Stimulated activated naive CD8-positive, alpha-beta T cell treated with anti-CD3 and anti-CD28 coated beads, Interleukin-15, amount 100 ng/mL, for 72 hours (primary cell): ENCODE measurements at regions not wholly inside any gene's neighbourhood (a gene's known extent, or its start where the extent isn't known, plus 50 kb on each side); places are given as distances from the start of the nearest gene placed in this dataset.
"Not testable (repeated sequence)": the region's sequence is repeated elsewhere in the genome, so short reads cannot be mapped to it uniquely, and the experiment has no call there.

Experiments used
- ATAC-seq: fragments of 150-1000 bp; cut with Tn5 transposase; 2 replicates; pipeline ENCODE4 v1.10.0; 2021; ENCODE audit warnings: mild to moderate bottlenecking, moderate library complexity
- DNase-seq, 2 donors: peaks; one replicate each; pipeline ENCODE4 v3.0.0; 2021 to 2022
- H3K27ac Mint-ChIP-seq, 2 donors: one replicate each; pipeline ENCODE4 v1.8.0; 2022; ENCODE audit warnings: mild to moderate bottlenecking in 2 of 2, mixed read lengths in 2 of 2, moderate library complexity in 2 of 2
- H3K27me3 Mint-ChIP-seq: one replicate; pipeline ENCODE4 v1.8.0; 2022; ENCODE audit warnings: mixed read lengths
- H3K4me1 Mint-ChIP-seq: one replicate; pipeline ENCODE4 v1.8.0; 2022; ENCODE audit warnings: mild to moderate bottlenecking, mixed read lengths
- H3K4me3 Mint-ChIP-seq, 2 donors: one replicate each; pipeline ENCODE4 v1.8.0; 2022; ENCODE audit warnings: mild to moderate bottlenecking in 2 of 2, mixed read lengths in 2 of 2, moderate library complexity in 1 of 2
- H3K9me3 Mint-ChIP-seq, 2 donors: one replicate each; pipeline ENCODE4 v1.8.0; 2022; ENCODE audit warnings: mixed read lengths in 2 of 2

GRCh38 chr12:25365340-25365730 is 114.6 kb upstream of the KRAS start:
- Mint-ChIP-seq H3K9me3 (no peaks in the 10 kb centered on the region), H3K4me3 (peak overlapping the region; percentile 74 to 81), H3K27ac (peak overlapping the region in 1 of 2 donors; percentile 62), H3K27me3 (no peaks in the 10 kb centered on the region), H3K4me1 (peaks cover 17% of the 10 kb centered on the region)
- DNase-seq = no peak
- ATAC-seq = peak; percentile 60

GRCh38 chr12:25364529-25365339 is 114.0 kb upstream of the KRAS start:
- DNase-seq = no peak
- Mint-ChIP-seq H3K9me3 (no peaks in the 10 kb centered on the region), H3K27me3 (no peaks in the 10 kb centered on the region), H3K27ac (peak overlapping the region in 1 of 2 donors; percentile 88), H3K4me3 (peak overlapping the region; percentile 74 to 81), H3K4me1 (peaks cover 17% of the 10 kb centered on the region)
- peak; percentile 90 for ATAC-seq

- Mint-ChIP-seq H3K27me3 (no peaks in the 10 kb centered on the region), H3K27ac (no peak overlapping the region), H3K4me3 (no peak overlapping the region), H3K9me3 (no peaks in the 10 kb centered on the region), H3K4me1 (peaks cover 17% of the 10 kb centered on the region)
- DNase-seq (no peak), ATAC-seq (no peak)
Measured at GRCh38 chr12:25362646-25363045, 111.9 kb upstream of the KRAS start.

- H3K27me3 Mint-ChIP-seq = no peaks in the 10 kb centered on the region
- H3K4me3 Mint-ChIP-seq = no peak overlapping the region
- DNase-seq = no peak
- peaks cover 17% of the 10 kb centered on the region for H3K4me1 Mint-ChIP-seq
- no peak overlapping the region for H3K27ac Mint-ChIP-seq
- no peak for ATAC-seq
- H3K9me3 Mint-ChIP-seq = no peaks in the 10 kb centered on the region
Measured at GRCh38 chr12:25361511-25361910, 110.8 kb upstream of the KRAS start.

GRCh38 chr12:25357595-25357994 is 106.9 kb upstream of the KRAS start:
- Mint-ChIP-seq H3K9me3 (no peaks in the 10 kb centered on the region), H3K4me3 (no peak overlapping the region), H3K27me3 (no peaks in the 10 kb centered on the region), H3K4me1 (no peaks in the 10 kb centered on the region), H3K27ac (no peak overlapping the region)
- no peak for ATAC-seq
- no peak for DNase-seq

GRCh38 chr12:25352942-25353341 is 102.2 kb upstream of the KRAS start:
- H3K27me3 Mint-ChIP-seq, ATAC-seq, H3K9me3 Mint-ChIP-seq, H3K27ac Mint-ChIP-seq, H3K4me3 Mint-ChIP-seq, H3K4me1 Mint-ChIP-seq, DNase-seq: not testable (repeated sequence)

- Mint-ChIP-seq H3K27ac (no peak overlapping the region), H3K9me3 (no peaks in the 10 kb centered on the region), H3K4me1 (peaks cover 5% of the 10 kb centered on the region), H3K27me3 (no peaks in the 10 kb centered on the region), H3K4me3 (no peak overlapping the region)
- ATAC-seq (no peak), DNase-seq (no peak)
Measured at GRCh38 chr12:25352083-25352918, 101.6 kb upstream of the KRAS start.

- no peak for DNase-seq
- H3K27me3 Mint-ChIP-seq = no peaks in the 10 kb centered on the region
- no peak for ATAC-seq
- no peaks in the 10 kb centered on the region for H3K9me3 Mint-ChIP-seq
- H3K4me3 Mint-ChIP-seq = no peak overlapping the region
- H3K27ac Mint-ChIP-seq = no peak overlapping the region
- H3K4me1 Mint-ChIP-seq = peaks cover 5% of the 10 kb centered on the region
Measured at GRCh38 chr12:25348593-25348895, 97.8 kb upstream of the KRAS start.

- Mint-ChIP-seq H3K4me1 (peaks cover 5% of the 10 kb centered on the region), H3K4me3 (no peak overlapping the region), H3K9me3 (no peaks in the 10 kb centered on the region), H3K27ac (no peak overlapping the region), H3K27me3 (no peaks in the 10 kb centered on the region)
- no peak for DNase-seq
- ATAC-seq = no peak
Measured at GRCh38 chr12:25347716-25348592, 97.2 kb upstream of the KRAS start.

GRCh38 chr12:25341877-25342276 is 91.1 kb upstream of the KRAS start:
- H3K9me3 Mint-ChIP-seq = peaks cover 0 to 10% of the 10 kb centered on the region in 2 donors
- not testable (repeated sequence) for H3K27ac Mint-ChIP-seq, ATAC-seq, H3K4me3 Mint-ChIP-seq, H3K27me3 Mint-ChIP-seq, H3K4me1 Mint-ChIP-seq, DNase-seq

- no peak for DNase-seq
- Mint-ChIP-seq H3K27me3 (no peaks in the 10 kb centered on the region), H3K9me3 (peaks cover 0 to 10% of the 10 kb centered on the region in 2 donors), H3K4me3 (no peak overlapping the region), H3K27ac (no peak overlapping the region), H3K4me1 (peaks cover 32% of the 10 kb centered on the region)
- ATAC-seq = no peak
Measured at GRCh38 chr12:25337916-25338315, 87.2 kb upstream of the KRAS start.

GRCh38 chr12:25332143-25332542 is 81.4 kb upstream of the KRAS start:
- H3K4me1 Mint-ChIP-seq = peaks cover 58% of the 10 kb centered on the region
- no peak overlapping the region for H3K27ac Mint-ChIP-seq
- H3K4me3 Mint-ChIP-seq = peak overlapping the region in 1 of 2 donors; percentile 5
- ATAC-seq = peak; percentile 44
- DNase-seq = no peak
- H3K9me3 Mint-ChIP-seq = no peaks in the 10 kb centered on the region
- H3K27me3 Mint-ChIP-seq = no peaks in the 10 kb centered on the region

GRCh38 chr12:25328072-25328712 is 77.5 kb upstream of the KRAS start:
- no peaks in the 10 kb centered on the region for H3K27me3 Mint-ChIP-seq
- H3K27ac Mint-ChIP-seq = no peak overlapping the region
- no peak overlapping the region for H3K4me3 Mint-ChIP-seq
- H3K4me1 Mint-ChIP-seq = peaks cover 40% of the 10 kb centered on the region
- no peaks in the 10 kb centered on the region for H3K9me3 Mint-ChIP-seq
- no peak for DNase-seq
- peak; percentile 61 for ATAC-seq

GRCh38 chr12:25327321-25327720 is 76.6 kb upstream of the KRAS start:
- Mint-ChIP-seq H3K4me3 (no peak overlapping the region), H3K27me3 (no peaks in the 10 kb centered on the region), H3K4me1 (peaks cover 40% of the 10 kb centered on the region), H3K9me3 (no peaks in the 10 kb centered on the region), H3K27ac (no peak overlapping the region)
- ATAC-seq (no peak), DNase-seq (no peak)

- Mint-ChIP-seq H3K9me3 (no peaks in the 10 kb centered on the region), H3K27me3 (no peaks in the 10 kb centered on the region), H3K27ac (no peak overlapping the region), H3K4me3 (no peak overlapping the region), H3K4me1 (peaks cover 40% of the 10 kb centered on the region)
- DNase-seq = no peak
- no peak for ATAC-seq
Measured at GRCh38 chr12:25326326-25326725, 75.6 kb upstream of the KRAS start.
